Small intestine (tissue), 7 donors: ENCODE measurements at regions not wholly inside any gene's neighbourhood (a gene's known extent, or its start where the extent isn't known, plus 50 kb on each side); places are given as distances from the start of the nearest gene placed in this dataset.
A peak's percentile ranks its signal among the peaks of the same experiment; 100 is the strongest.

Source experiments
- DNase-seq, 2 donors: peaks; one replicate each; pipeline versions ENCODE4 v3.0.0 to v3.0.0-alpha.2; 2013
- FAIRE-seq: peaks from 2 replicates; lab custom pipeline; 2012; peaks lifted over from hg19 to GRCh38; lab: Jason Lieb, UNC
- H3K27ac ChIP-seq, 3 donors: one replicate each; pipeline ENCODE4 v1.5.1; 2013; ENCODE audit warnings: low read length in 2 of 3, mild to moderate bottlenecking in 2 of 3, control low read depth in 1 of 3, inconsistent platforms in 1 of 3, low read depth in 1 of 3, moderate library complexity in 1 of 3
- H3K27me3 ChIP-seq, 3 donors: one replicate each; pipeline ENCODE4 v1.6.1; 2013; ENCODE audit warnings: low read length in 3 of 3, inconsistent platforms in 1 of 3; ENCODE audit not compliant: control insufficient read depth in 3 of 3, insufficient read depth in 3 of 3
- H3K36me3 ChIP-seq, 3 donors: one replicate each; pipeline ENCODE4 v1.6.1; 2013; ENCODE audit warnings: low read length in 3 of 3, inconsistent platforms in 1 of 3, low read depth in 1 of 3, mild to moderate bottlenecking in 1 of 3, moderate library complexity in 1 of 3; ENCODE audit not compliant: control insufficient read depth in 3 of 3, insufficient read depth in 2 of 3
- H3K4me1 ChIP-seq, 3 donors: one replicate each; pipeline ENCODE4 v1.6.1; 2013; ENCODE audit warnings: low read length in 2 of 3, inconsistent platforms in 1 of 3, low read depth in 1 of 3, mild to moderate bottlenecking in 1 of 3, moderate library complexity in 1 of 3; ENCODE audit not compliant: control insufficient read depth in 3 of 3, insufficient read depth in 2 of 3
- H3K4me3 ChIP-seq, 3 donors: one replicate each; pipeline ENCODE4 v1.5.1; 2013; ENCODE audit warnings: low read length in 3 of 3, control low read depth in 1 of 3, inconsistent platforms in 1 of 3, low read depth in 1 of 3, mild to moderate bottlenecking in 1 of 3, moderate library complexity in 1 of 3
- H3K9me3 ChIP-seq, 2 donors: one replicate each; pipeline ENCODE4 v1.6.1; 2013; ENCODE audit warnings: low read depth in 1 of 2, low read length in 1 of 2; ENCODE audit not compliant: control insufficient read depth in 2 of 2, insufficient read depth in 1 of 2
- WGBS, 3 donors: extraction: QIAGEN DNeasy Blood & Tissue Kit; methylation state at CpG; one replicate each; pipeline ENCODE4 v1.1.7; 2013; 5-methylcytosine and 5-hydroxymethylcytosine counted together
- donor health status: healthy with polysubstance abuse.
- donor health status: control.
- donor health status: control.
- donor health status: Bipolar disorder and iron deficiency.
- donor health status: healthy.

GRCh38 chr3:21839176-21839575 is 88.2 kb upstream of the ZNF385D start:
- H3K36me3 ChIP-seq = no peaks in the 10 kb centered on the region
- H3K27me3 ChIP-seq = no peaks in the 10 kb centered on the region
- WGBS, 3 donors = 74 to 82% (median 78%) methylated on average over 1 of the region's 1 CpG
- no peak overlapping the region for H3K4me3 ChIP-seq
- no peaks in the 10 kb centered on the region for H3K9me3 ChIP-seq
- DNase-seq (no peak), FAIRE-seq (no peak)
- H3K4me1 ChIP-seq = no peaks in the 10 kb centered on the region
- no peak overlapping the region for H3K27ac ChIP-seq

GRCh38 chr3:21839592-21839991 is 88.6 kb upstream of the ZNF385D start:
- H3K36me3 ChIP-seq = no peaks in the 10 kb centered on the region
- FAIRE-seq = no peak
- H3K27ac ChIP-seq = no peak overlapping the region
- WGBS, 3 donors = 92 to 97% (median 93%) methylated on average over 3 of the region's 3 CpGs
- no peaks in the 10 kb centered on the region for H3K9me3 ChIP-seq
- no peak overlapping the region for H3K4me3 ChIP-seq
- no peaks in the 10 kb centered on the region for H3K27me3 ChIP-seq
- no peaks in the 10 kb centered on the region for H3K4me1 ChIP-seq
- peak in 1 of 2 donors; percentile 1 for DNase-seq

- H3K27me3 ChIP-seq = no peaks in the 10 kb centered on the region
- DNase-seq (no peak), FAIRE-seq (no peak)
- H3K9me3 ChIP-seq = no peaks in the 10 kb centered on the region
- H3K4me1 ChIP-seq = no peaks in the 10 kb centered on the region
- H3K27ac ChIP-seq = no peak overlapping the region
- no peaks in the 10 kb centered on the region for H3K36me3 ChIP-seq
- H3K4me3 ChIP-seq = no peak overlapping the region
- WGBS, 3 donors = 52 to 81% (median 55%) methylated on average over 2 of the region's 2 CpGs
Observed at GRCh38 chr3:21847005-21847404, 96.0 kb upstream of the ZNF385D start.

- 58 to 66% (median 63%) methylated on average over 10 of the region's 10 CpGs for WGBS, 3 donors
- H3K27me3 ChIP-seq = no peaks in the 10 kb centered on the region
- no peaks in the 10 kb centered on the region for H3K4me1 ChIP-seq
- no peaks in the 10 kb centered on the region for H3K9me3 ChIP-seq
- DNase-seq (no peak), FAIRE-seq (no peak)
- no peak overlapping the region for H3K27ac ChIP-seq
- no peaks in the 10 kb centered on the region for H3K36me3 ChIP-seq
- no peak overlapping the region for H3K4me3 ChIP-seq
Observed at GRCh38 chr3:21859124-21860081, 108.4 kb upstream of the ZNF385D start.

DNA sequence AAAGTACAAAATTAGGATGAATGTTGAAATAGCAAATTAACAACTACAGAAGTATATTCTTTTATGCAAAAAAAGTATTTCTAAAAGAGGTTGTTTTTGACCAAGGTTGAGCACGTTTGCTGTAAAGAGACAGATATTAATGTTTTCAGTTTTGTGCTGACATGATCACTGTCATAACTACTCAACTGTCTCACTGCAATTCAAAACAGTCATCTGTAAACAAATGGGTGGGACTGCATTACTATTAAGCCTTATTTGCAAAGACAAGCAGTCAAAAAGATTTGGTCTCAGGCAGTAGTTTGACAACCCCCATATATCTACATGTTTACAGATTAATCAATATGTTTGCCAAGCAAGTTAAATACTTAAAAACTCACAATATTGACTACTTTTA is 109.1 kb upstream of the ZNF385D start:
- Histone ChIP-seq H3K27ac (no peak overlapping the region), H3K4me1 (no peaks in the 10 kb centered on the region), H3K27me3 (no peaks in the 10 kb centered on the region), H3K9me3 (no peaks in the 10 kb centered on the region), H3K36me3 (no peaks in the 10 kb centered on the region), H3K4me3 (no peak overlapping the region)
- 13 to 49% (median 16%) methylated on average over 1 of the region's 1 CpG for WGBS, 3 donors
- DNase-seq = no peak
- no peak for FAIRE-seq

- H3K4me1 ChIP-seq = no peaks in the 10 kb centered on the region
- H3K27me3 ChIP-seq = no peaks in the 10 kb centered on the region
- WGBS, 3 donors = 61 to 81% (median 62%) methylated on average over 1 of the region's 1 CpG
- FAIRE-seq (no peak), DNase-seq (no peak)
- H3K36me3 ChIP-seq = no peaks in the 10 kb centered on the region
- no peak overlapping the region for H3K4me3 ChIP-seq
- H3K27ac ChIP-seq = no peak overlapping the region
- no peaks in the 10 kb centered on the region for H3K9me3 ChIP-seq
Observed at GRCh38 chr3:21860657-21861056, 109.6 kb upstream of the ZNF385D start.

DNA sequence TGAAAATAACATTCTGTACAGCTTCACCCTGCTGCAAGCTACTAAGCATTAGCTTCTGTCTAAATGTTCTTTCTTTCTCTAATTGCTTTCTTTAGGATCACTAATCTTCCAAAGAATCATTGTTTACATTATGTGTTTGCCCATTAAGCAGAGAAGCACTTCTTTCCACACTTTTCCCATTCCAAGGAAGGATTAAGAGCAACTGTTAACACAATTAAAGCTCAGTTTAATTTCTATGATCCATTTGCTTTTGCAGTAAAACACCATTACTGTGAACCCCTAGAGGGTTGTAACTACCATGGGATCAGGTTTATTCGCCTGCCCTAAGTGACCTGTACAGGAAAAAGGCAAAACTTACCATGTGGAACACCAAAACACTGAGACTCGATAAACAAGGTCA is 125.8 kb upstream of the ZNF385D start:
- no peak for DNase-seq

DNA sequence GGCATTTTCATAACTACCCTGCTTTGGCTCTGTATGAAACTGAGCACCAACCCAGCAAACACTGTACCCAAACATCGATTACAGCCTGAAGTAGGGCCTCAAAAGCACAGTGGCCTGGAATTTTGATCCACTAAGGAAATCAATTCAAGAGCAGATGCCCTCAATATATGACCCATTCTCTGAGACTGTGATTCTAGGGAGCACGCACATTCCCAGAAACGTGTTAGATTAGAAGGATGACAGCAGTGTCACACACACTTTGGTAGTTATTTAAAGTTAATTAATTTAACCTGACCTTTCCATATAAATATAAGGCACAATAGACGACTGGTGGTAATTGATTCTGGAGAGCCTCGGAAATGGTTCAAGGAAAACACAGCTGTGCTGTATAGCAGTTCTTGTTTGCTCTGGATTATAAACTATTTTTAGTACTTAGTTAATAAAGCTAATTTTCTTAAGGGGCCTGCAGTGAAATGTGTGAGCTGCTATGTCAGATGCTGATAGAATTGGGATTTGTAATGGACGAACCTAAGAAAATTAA is 126.3 kb upstream of the ZNF385D start:
- WGBS, 3 donors = 63 to 69% (median 64%) methylated on average over 6 of the region's 6 CpGs
- H3K27me3 ChIP-seq = no peaks in the 10 kb centered on the region
- H3K4me1 ChIP-seq = no peaks in the 10 kb centered on the region
- H3K4me3 ChIP-seq = no peak overlapping the region
- no peak overlapping the region for H3K27ac ChIP-seq
- DNase-seq (no peak), FAIRE-seq (no peak)
- no peaks in the 10 kb centered on the region for H3K9me3 ChIP-seq
- no peaks in the 10 kb centered on the region for H3K36me3 ChIP-seq

More for the DNA sequence above, 125.8 kb upstream of the ZNF385D start:
- no peak overlapping the region for H3K4me3 ChIP-seq
- H3K36me3 ChIP-seq = no peaks in the 10 kb centered on the region
- H3K4me1 ChIP-seq = no peaks in the 10 kb centered on the region
- no peak for FAIRE-seq
- no peaks in the 10 kb centered on the region for H3K27me3 ChIP-seq
- H3K27ac ChIP-seq = no peak overlapping the region
- WGBS, 3 donors = 62 to 73% (median 69%) methylated on average over 2 of the region's 2 CpGs
- no peaks in the 10 kb centered on the region for H3K9me3 ChIP-seq
